GM12878 (cell line): ENCODE measurements at regions not wholly inside any gene's neighbourhood (a gene's known extent, or its start where the extent isn't known, plus 50 kb on each side); places are given as distances from the start of the nearest gene placed in this dataset.

Experiments
- LARP7 ChIP-seq: fragments of 450-650 bp; IDR thresholded peaks from 2 replicates; pipeline ENCODE4 v1.6.1; 2017; ENCODE audit warnings: mild to moderate bottlenecking
- MEF2B ChIP-seq: fragments of 450-650 bp; IDR thresholded peaks from 2 replicates; pipeline ENCODE4 v1.6.1; 2018; ENCODE audit warnings: mild to moderate bottlenecking, moderate library complexity; ENCODE audit not compliant: partially characterized antibody, poor library complexity, severe bottlenecking
- RELA ChIP-seq: fragments of 450-650 bp; IDR thresholded peaks from 2 replicates; pipeline ENCODE4 v1.8.0; 2014; ENCODE audit warnings: borderline replicate concordance; ENCODE audit not compliant: partially characterized antibody
- ZBTB11 ChIP-seq: fragments of 450-650 bp; formaldehyde crosslinking; IDR thresholded peaks from 2 replicates; pipeline ENCODE4 v1.5.0; 2022; ENCODE audit warnings: mild to moderate bottlenecking, missing genetic modification characterization
- ZNF687 ChIP-seq: fragments of 450-650 bp; IDR thresholded peaks from 2 replicates; pipeline ENCODE4 v1.6.1; 2017; ENCODE audit warnings: mild to moderate bottlenecking, moderate library complexity

DNA sequence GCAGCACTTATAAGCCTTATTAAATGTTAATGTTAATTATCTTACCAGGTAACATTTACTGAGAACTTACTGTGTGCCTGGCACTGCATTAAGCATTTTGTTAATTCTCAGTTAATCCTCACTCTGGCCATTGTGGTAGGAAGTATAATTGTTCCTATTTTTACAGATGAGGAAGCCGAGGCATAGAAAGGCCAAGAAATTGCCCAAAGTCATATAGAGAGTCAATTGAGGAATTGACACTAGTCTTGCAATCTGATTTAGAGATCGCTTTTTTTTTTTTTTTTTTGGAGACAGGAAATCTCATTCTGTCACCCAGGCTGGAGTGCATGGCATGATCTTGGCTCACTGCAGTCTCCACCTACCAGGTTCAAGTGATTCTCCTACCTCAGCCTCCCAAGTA lies 132.6 kb upstream of the PROK2 start (continued):
- TF ChIP-seq ZNF687: no peak
- no peak for TF ChIP-seq RELA
- no peak for TF ChIP-seq ZBTB11
- TF ChIP-seq LARP7: no peak
- TF ChIP-seq MEF2B: no peak
